ENCODE measurements at regions not wholly inside any gene's neighbourhood (a gene's known extent, or its start where the extent isn't known, plus 50 kb on each side); places are given as distances from the start of the nearest gene placed in this dataset.

DNA sequence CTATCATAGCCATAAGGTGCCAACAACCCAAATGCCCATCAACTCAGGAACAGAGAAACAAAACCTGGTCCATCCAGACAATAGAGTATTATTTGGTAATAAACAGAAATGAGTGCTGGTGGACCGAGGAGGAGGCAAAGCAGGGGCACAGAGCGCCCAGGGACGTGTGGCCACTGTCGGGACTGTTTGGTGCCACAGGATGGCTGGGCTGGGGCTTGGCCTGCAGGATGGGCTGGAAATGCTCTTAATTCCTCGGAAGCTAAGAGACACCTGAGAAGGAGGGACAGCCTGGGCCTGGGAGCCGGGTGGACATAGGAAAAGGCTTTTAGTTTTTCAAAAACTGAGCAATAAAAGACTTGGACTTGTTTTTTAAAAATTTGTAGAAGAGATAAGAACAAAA lies 216.4 kb downstream of the DLL1 start:
- no peak for DNase-seq (ENCODE audit: low read depth)
- no peak overlapping the region for H3K4me3 ChIP-seq (ENCODE audit: low read depth, low read length)
- TF ChIP-seq, protein P1, sequence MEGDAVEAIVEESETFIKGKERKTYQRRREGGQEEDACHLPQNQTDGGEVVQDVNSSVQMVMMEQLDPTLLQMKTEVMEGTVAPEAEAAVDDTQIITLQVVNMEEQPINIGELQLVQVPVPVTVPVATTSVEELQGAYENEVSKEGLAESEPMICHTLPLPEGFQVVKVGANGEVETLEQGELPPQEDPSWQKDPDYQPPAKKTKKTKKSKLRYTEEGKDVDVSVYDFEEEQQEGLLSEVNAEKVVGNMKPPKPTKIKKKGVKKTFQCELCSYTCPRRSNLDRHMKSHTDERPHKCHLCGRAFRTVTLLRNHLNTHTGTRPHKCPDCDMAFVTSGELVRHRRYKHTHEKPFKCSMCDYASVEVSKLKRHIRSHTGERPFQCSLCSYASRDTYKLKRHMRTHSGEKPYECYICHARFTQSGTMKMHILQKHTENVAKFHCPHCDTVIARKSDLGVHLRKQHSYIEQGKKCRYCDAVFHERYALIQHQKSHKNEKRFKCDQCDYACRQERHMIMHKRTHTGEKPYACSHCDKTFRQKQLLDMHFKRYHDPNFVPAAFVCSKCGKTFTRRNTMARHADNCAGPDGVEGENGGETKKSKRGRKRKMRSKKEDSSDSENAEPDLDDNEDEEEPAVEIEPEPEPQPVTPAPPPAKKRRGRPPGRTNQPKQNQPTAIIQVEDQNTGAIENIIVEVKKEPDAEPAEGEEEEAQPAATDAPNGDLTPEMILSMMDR (conservative IDR thresholded peaks at IDR 0.05; ENCODE audit: low read depth, low read length), result no peak

DNA sequence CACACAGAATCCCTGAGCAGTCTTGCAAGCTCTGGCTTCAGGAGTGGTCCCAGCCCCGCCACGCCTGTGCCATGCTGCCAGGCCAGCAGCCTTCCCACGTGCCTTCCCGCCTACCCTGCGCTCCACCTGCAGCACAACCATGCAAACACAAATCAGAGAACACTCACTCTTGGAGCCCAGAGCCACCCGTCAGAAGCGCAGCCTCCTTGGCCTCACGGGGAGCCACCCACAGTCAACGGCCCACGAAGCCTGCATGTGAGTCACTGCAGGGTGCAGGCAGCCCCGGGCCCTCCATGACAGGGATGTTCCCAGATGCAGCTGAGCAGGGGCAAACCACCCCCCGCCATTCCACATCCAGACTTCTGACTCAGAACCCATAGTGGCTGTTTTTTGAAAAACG lies 217.0 kb downstream of the DLL1 start:
- DNase-seq (ENCODE audit: low read depth), result no peak
- TF ChIP-seq, protein P1 (conservative IDR thresholded peaks at IDR 0.05; ENCODE audit: low read depth, low read length), result no peak
- H3K4me3 ChIP-seq (ENCODE audit: low read depth, low read length), result no peak overlapping the region

DNA sequence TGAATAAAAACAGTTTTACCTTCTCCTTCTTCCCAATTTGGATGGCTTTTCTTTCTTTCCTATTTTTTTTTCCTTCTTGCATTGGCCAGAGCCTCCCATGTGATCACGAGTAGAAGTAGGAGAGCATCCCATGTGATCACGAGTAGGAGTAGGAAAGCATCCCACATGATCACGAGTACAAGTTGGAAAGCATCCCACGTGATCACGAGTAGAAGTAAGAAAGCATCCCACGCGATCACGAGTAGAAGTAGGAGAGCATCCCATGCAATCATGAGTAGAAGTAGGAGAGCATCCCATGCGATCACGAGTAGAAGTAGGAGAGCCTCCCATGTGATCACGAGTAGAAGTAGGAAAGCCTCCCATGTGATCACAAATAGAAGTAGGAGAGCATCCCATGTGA lies 218.6 kb downstream of the DLL1 start:
- no peak for DNase-seq (ENCODE audit: low read depth)
- TF ChIP-seq, protein P1 (conservative IDR thresholded peaks at IDR 0.05; ENCODE audit: low read depth, low read length), result no peak
- H3K4me3 ChIP-seq (ENCODE audit: low read depth, low read length), result no peak overlapping the region

DNA sequence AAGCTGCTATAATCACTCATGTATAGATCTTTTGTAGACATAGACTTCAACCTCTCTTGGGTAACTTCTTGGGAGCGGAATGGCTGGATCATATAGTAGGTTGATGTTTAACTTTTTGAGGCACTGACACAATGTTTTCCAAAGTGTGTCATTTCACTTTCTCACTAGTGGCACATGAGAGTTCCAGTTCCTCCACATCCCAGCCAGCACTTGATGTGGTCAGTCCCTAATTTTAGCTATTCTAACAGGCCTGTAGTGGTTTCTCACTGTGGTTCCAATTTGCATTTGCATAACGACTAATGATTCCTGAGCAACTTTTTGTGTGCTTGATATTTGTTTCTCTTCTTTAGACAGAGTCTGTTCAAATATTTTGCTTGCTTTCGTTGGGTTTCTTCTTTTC lies 221.3 kb downstream of the DLL1 start:
- H3K4me3 ChIP-seq (ENCODE audit: low read depth, low read length), result no peak overlapping the region
- DNase-seq (ENCODE audit: low read depth), result no peak
- TF ChIP-seq, protein P1 (conservative IDR thresholded peaks at IDR 0.05; ENCODE audit: low read depth, low read length), result no peak

DNA sequence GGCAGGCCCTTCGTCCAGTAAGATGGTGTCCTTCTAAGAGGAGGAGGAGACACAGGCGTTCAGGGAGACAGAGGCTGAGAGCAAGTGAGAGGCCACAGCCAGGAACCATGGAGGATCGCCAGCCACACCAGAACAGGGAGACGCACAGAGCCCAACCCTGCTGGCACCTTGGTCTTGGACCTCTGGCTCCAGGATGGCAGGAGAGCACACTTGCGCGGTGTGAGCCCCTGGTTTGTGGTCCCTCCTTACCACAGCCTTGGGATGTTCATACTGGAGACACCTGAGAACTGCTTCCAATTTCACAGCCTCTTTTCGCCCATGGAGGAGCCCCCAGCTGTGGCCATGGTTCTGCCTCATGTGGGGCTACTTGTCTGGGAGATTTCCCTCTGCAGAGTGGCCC lies 222.4 kb downstream of the DLL1 start:
- TF ChIP-seq, protein P1 (conservative IDR thresholded peaks at IDR 0.05; ENCODE audit: low read depth, low read length), result no peak
- no peak overlapping the region for H3K4me3 ChIP-seq (ENCODE audit: low read depth, low read length)
- no peak for DNase-seq (ENCODE audit: low read depth)

DNA sequence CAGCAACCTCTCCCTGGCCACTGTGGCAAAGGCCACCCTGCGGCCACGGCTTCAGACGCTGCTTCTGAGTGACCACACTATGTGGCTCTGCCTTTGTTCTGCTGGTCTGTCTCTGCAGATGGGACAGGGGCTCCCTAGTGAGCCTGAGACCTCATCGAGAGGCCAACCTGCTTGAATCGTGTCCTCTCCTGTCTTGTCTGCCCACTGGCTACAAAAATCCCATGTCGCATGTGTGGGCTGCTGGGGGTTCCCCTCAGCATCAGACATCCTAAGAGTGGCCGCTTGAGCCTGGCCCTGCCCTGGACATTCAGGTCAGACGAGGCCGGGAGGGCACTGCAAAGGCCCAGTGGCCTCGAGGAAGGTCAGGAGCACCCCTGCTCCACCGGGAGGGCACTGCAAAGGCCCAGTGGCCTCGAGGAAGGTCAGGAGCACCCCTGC lies 222.9 kb downstream of the DLL1 start:
- H3K4me3 ChIP-seq (ENCODE audit: low read depth, low read length), result no peak overlapping the region
- TF ChIP-seq, protein P1 (conservative IDR thresholded peaks at IDR 0.05; ENCODE audit: low read depth, low read length), result no peak
- no peak for DNase-seq (ENCODE audit: low read depth)

DNA sequence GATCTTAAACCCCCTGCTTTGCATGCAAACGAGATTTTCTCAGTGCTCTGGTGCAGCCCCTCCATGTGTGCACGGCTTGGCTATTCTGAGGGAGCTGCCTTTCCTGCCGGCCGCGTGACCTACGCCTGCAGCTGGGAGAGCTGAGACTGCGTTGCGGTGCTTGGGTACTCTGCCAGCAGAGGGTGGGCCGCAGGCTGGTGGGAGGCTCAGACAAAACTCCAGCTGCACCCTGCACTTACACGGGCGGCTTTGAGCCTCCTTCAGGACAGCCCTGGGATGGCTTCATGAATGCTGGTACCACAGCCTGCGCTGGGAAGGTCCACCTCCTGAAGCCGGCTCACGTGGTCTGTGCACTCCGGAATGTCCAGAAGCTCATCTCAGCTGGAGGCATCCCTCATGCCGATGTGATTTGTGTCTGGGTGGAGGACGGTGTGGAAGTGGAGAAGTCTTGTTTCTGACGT lies 223.7 kb downstream of the DLL1 start:
- TF ChIP-seq, protein P1 (conservative IDR thresholded peaks at IDR 0.05; ENCODE audit: low read depth, low read length), result no peak
- DNase-seq (ENCODE audit: low read depth), result peak; percentile 7
- no peak overlapping the region for H3K4me3 ChIP-seq (ENCODE audit: low read depth, low read length)
